ENCODE measurements at regions not wholly inside any gene's neighbourhood (a gene's known extent, or its start where the extent isn't known, plus 50 kb on each side); places are given as distances from the start of the nearest gene placed in this dataset.

GRCh38 chr1:234841281-234841680 is 231.3 kb upstream of the IRF2BP2 start:
- Mint-ChIP-seq H3K4me3 (peak overlapping the region; percentile 57), H3K27me3 (no peaks in the 10 kb centered on the region), H3K9me3 (peaks cover 4% of the 10 kb centered on the region), H3K27ac (peak overlapping the region; percentile 94), H3K36me3 (ENCODE audit: low read depth) (no peaks in the 10 kb centered on the region), H3K4me1 (ENCODE audit: low read depth) (peaks cover 78% of the 10 kb centered on the region)
- no peak for DNase-seq
- TF ChIP-seq CTCF (IDR thresholded peaks at IDR 0.05): no peak
- ChIA-PET POLR2A (interaction anchor here (0.9 to 1.9 kb wide), 4 partner anchors 119 to 263 kb away, joined by 3 to 4 read pairs (median 3); no protein-coding TSS in a partner anchor), CTCF (interaction anchor here (1.6 kb wide), 1 partner anchor 17 kb away, joined by 3 read pairs; no protein-coding TSS in a partner anchor)
- no peak for ATAC-seq
- intact Hi-C loops (cut with micrococcal nuclease): loop anchor here (5.0 to 10.0 kb wide), 4 partner anchors 121 to 346 kb away; no protein-coding TSS in a partner anchor

- no peak for ATAC-seq
- ChIA-PET POLR2A (interaction anchor here (0.9 to 1.9 kb wide), 3 partner anchors 119 to 264 kb away, joined by 3 to 4 read pairs (median 3); no protein-coding TSS in a partner anchor), CTCF (interaction anchor here (1.6 kb wide), 1 partner anchor 16 kb away, joined by 3 read pairs; no protein-coding TSS in a partner anchor)
- peak overlapping the region; percentile 59 for H3K27ac Mint-ChIP-seq
- no peak overlapping the region for H3K4me3 Mint-ChIP-seq
- H3K4me1 Mint-ChIP-seq (ENCODE audit: low read depth): peaks cover 74% of the 10 kb centered on the region
- no peak for TF ChIP-seq CTCF (IDR thresholded peaks at IDR 0.05)
- H3K27me3 Mint-ChIP-seq: no peaks in the 10 kb centered on the region
- H3K9me3 Mint-ChIP-seq: peaks cover 2% of the 10 kb centered on the region
- DNase-seq: peak; percentile 56
- intact Hi-C loops (cut with micrococcal nuclease): loop anchor here (5.0 to 10.0 kb wide), 4 partner anchors 121 to 346 kb away; no protein-coding TSS in a partner anchor
- no peaks in the 10 kb centered on the region for H3K36me3 Mint-ChIP-seq (ENCODE audit: low read depth)
Measured at GRCh38 chr1:234840843-234841242, 230.9 kb upstream of the IRF2BP2 start.

GRCh38 chr1:234840253-234840652 is 230.3 kb upstream of the IRF2BP2 start:
- H3K27me3 Mint-ChIP-seq: no peaks in the 10 kb centered on the region
- ChIA-PET POLR2A (interaction anchor here (1.6 kb wide), 1 partner anchor 116 kb away, joined by 4 read pairs; no protein-coding TSS in a partner anchor), CTCF (interaction anchor here (1.6 kb wide), 1 partner anchor 16 kb away, joined by 3 read pairs; no protein-coding TSS in a partner anchor)
- peak overlapping the region; percentile 59 for H3K27ac Mint-ChIP-seq
- no peak overlapping the region for H3K4me3 Mint-ChIP-seq
- ATAC-seq (no peak), DNase-seq (no peak)
- no peaks in the 10 kb centered on the region for H3K36me3 Mint-ChIP-seq (ENCODE audit: low read depth)
- intact Hi-C loops (cut with micrococcal nuclease): loop anchor here (5.0 to 10.0 kb wide), 4 partner anchors 122 to 345 kb away; no protein-coding TSS in a partner anchor
- TF ChIP-seq CTCF (IDR thresholded peaks at IDR 0.05): no peak
- no peaks in the 10 kb centered on the region for H3K9me3 Mint-ChIP-seq
- H3K4me1 Mint-ChIP-seq (ENCODE audit: low read depth): peaks cover 68% of the 10 kb centered on the region

- Mint-ChIP-seq H3K27ac (no peak overlapping the region), H3K4me1 (ENCODE audit: low read depth) (peaks cover 62% of the 10 kb centered on the region), H3K9me3 (no peaks in the 10 kb centered on the region), H3K36me3 (ENCODE audit: low read depth) (no peaks in the 10 kb centered on the region), H3K27me3 (no peaks in the 10 kb centered on the region), H3K4me3 (no peak overlapping the region)
- DNase-seq: no peak
- ATAC-seq: no peak
- CTCF ChIA-PET: no interaction called here
- intact Hi-C loops (cut with micrococcal nuclease): loop anchor here (5.0 to 10.0 kb wide), 4 partner anchors 123 to 345 kb away; no protein-coding TSS in a partner anchor
- TF ChIP-seq CTCF (IDR thresholded peaks at IDR 0.05): no peak
- POLR2A ChIA-PET: interaction anchor here (1.1 to 1.6 kb wide), 2 partner anchors 72 to 116 kb away, joined by 3 to 4 read pairs; no protein-coding TSS in a partner anchor
Measured at GRCh38 chr1:234839663-234840062, 229.7 kb upstream of the IRF2BP2 start.

- CTCF ChIA-PET: interaction anchor here (0.8 to 1.5 kb wide), 3 partner anchors 13 to 224 kb away, joined by 3 read pairs; no protein-coding TSS in a partner anchor
- Mint-ChIP-seq H3K27me3 (no peaks in the 10 kb centered on the region), H3K4me1 (ENCODE audit: low read depth) (peaks cover 54% of the 10 kb centered on the region), H3K9me3 (no peaks in the 10 kb centered on the region), H3K27ac (no peak overlapping the region), H3K4me3 (no peak overlapping the region), H3K36me3 (ENCODE audit: low read depth) (no peaks in the 10 kb centered on the region)
- POLR2A ChIA-PET: interaction anchor here (1.1 to 1.6 kb wide), 2 partner anchors 71 to 115 kb away, joined by 3 to 4 read pairs; no protein-coding TSS in a partner anchor
- intact Hi-C loops (cut with micrococcal nuclease): no loop called here
- DNase-seq (no peak), ATAC-seq (no peak)
- no peak for TF ChIP-seq CTCF (IDR thresholded peaks at IDR 0.05)
Measured at GRCh38 chr1:234838820-234839219, 228.8 kb upstream of the IRF2BP2 start.

Data from activated CD8-positive, alpha-beta T cell treated with anti-CD3 and anti-CD28 coated beads for 36 hours (primary cell).